Duodenal mucosa (tissue), 2 donors: ENCODE measurements at regions not wholly inside any gene's neighbourhood (a gene's known extent, or its start where the extent isn't known, plus 50 kb on each side); places are given as distances from the start of the nearest gene placed in this dataset.

Experiments used
- H3K27ac ChIP-seq: one replicate; pipeline ENCODE4 v1.7.0; 2013; ENCODE audit warnings: low read depth, low read length
- H3K27me3 ChIP-seq, 2 donors: one replicate each; pipeline ENCODE4 v1.7.0; 2013; ENCODE audit warnings: low read length in 2 of 2, control low read depth in 1 of 2; ENCODE audit not compliant: insufficient read depth in 2 of 2, control insufficient read depth in 1 of 2
- H3K36me3 ChIP-seq, 2 donors: one replicate each; pipeline ENCODE4 v1.7.0; 2013; ENCODE audit warnings: low read length in 2 of 2, control low read depth in 1 of 2; ENCODE audit not compliant: insufficient read depth in 2 of 2, control insufficient read depth in 1 of 2
- H3K4me1 ChIP-seq, 2 donors: one replicate each; pipeline ENCODE4 v1.7.0; 2013; ENCODE audit warnings: low read length in 2 of 2, control low read depth in 1 of 2; ENCODE audit not compliant: insufficient read depth in 2 of 2, control insufficient read depth in 1 of 2
- H3K4me3 ChIP-seq, 2 donors: one replicate each; pipeline ENCODE4 v1.7.0; 2013; ENCODE audit warnings: low read length in 2 of 2, low read depth in 1 of 2
- H3K9ac ChIP-seq, 2 donors: one replicate each; pipeline ENCODE4 v1.7.0; 2013; ENCODE audit warnings: low read length in 2 of 2, low read depth in 1 of 2
- H3K9me3 ChIP-seq, 2 donors: one replicate each; pipeline ENCODE4 v1.7.0; 2013; ENCODE audit warnings: low read length in 2 of 2, control low read depth in 1 of 2; ENCODE audit not compliant: control insufficient read depth in 1 of 2

GRCh38 chrX:42597481-42597880 lies 180.5 kb downstream of the PPP1R2C start:
- Histone ChIP-seq H3K27me3 (no peaks in the 10 kb centered on the region), H3K4me1 (no peaks in the 10 kb centered on the region), H3K9me3 (no peaks in the 10 kb centered on the region), H3K27ac (no peak overlapping the region), H3K9ac (no peak overlapping the region), H3K4me3 (no peak overlapping the region), H3K36me3 (no peaks in the 10 kb centered on the region)

GRCh38 chrX:42585842-42586621 lies 191.9 kb downstream of the PPP1R2C start:
- Histone ChIP-seq H3K27ac (no peak overlapping the region), H3K27me3 (no peaks in the 10 kb centered on the region), H3K36me3 (no peaks in the 10 kb centered on the region), H3K9ac (no peak overlapping the region), H3K4me1 (no peaks in the 10 kb centered on the region), H3K4me3 (no peak overlapping the region), H3K9me3 (no peaks in the 10 kb centered on the region)

GRCh38 chrX:42577936-42578470 lies 200.0 kb downstream of the PPP1R2C start:
- Histone ChIP-seq H3K4me3 (no peak overlapping the region), H3K4me1 (no peaks in the 10 kb centered on the region), H3K36me3 (no peaks in the 10 kb centered on the region), H3K9me3 (no peaks in the 10 kb centered on the region), H3K9ac (no peak overlapping the region), H3K27ac (no peak overlapping the region), H3K27me3 (no peaks in the 10 kb centered on the region)

- H3K9me3 ChIP-seq: no peaks in the 10 kb centered on the region
- no peaks in the 10 kb centered on the region for H3K27me3 ChIP-seq
- no peak overlapping the region for H3K27ac ChIP-seq
- H3K4me3 ChIP-seq: no peak overlapping the region
- H3K36me3 ChIP-seq: no peaks in the 10 kb centered on the region
- no peaks in the 10 kb centered on the region for H3K4me1 ChIP-seq
- no peak overlapping the region for H3K9ac ChIP-seq
Observed at GRCh38 chrX:42567268-42567667, 210.7 kb downstream of the PPP1R2C start.

- H3K4me3 ChIP-seq: no peak overlapping the region
- H3K9ac ChIP-seq: no peak overlapping the region
- H3K27me3 ChIP-seq: no peaks in the 10 kb centered on the region
- H3K9me3 ChIP-seq: no peaks in the 10 kb centered on the region
- H3K4me1 ChIP-seq: no peaks in the 10 kb centered on the region
- H3K27ac ChIP-seq: no peak overlapping the region
- H3K36me3 ChIP-seq: no peaks in the 10 kb centered on the region
Observed at GRCh38 chrX:42565739-42566138, 212.2 kb downstream of the PPP1R2C start.

- no peak overlapping the region for H3K27ac ChIP-seq
- no peak overlapping the region for H3K4me3 ChIP-seq
- no peaks in the 10 kb centered on the region for H3K27me3 ChIP-seq
- H3K9me3 ChIP-seq: no peaks in the 10 kb centered on the region
- no peak overlapping the region for H3K9ac ChIP-seq
- no peaks in the 10 kb centered on the region for H3K4me1 ChIP-seq
- no peaks in the 10 kb centered on the region for H3K36me3 ChIP-seq
Observed at GRCh38 chrX:42546800-42547199, 231.2 kb downstream of the PPP1R2C start.

- no peak overlapping the region for H3K4me3 ChIP-seq
- no peaks in the 10 kb centered on the region for H3K4me1 ChIP-seq
- no peaks in the 10 kb centered on the region for H3K9me3 ChIP-seq
- no peaks in the 10 kb centered on the region for H3K36me3 ChIP-seq
- H3K27me3 ChIP-seq: no peaks in the 10 kb centered on the region
- no peak overlapping the region for H3K27ac ChIP-seq
- H3K9ac ChIP-seq: no peak overlapping the region
Observed at GRCh38 chrX:42544883-42545282, 233.1 kb downstream of the PPP1R2C start.

- no peak overlapping the region for H3K4me3 ChIP-seq
- H3K36me3 ChIP-seq: no peaks in the 10 kb centered on the region
- no peaks in the 10 kb centered on the region for H3K9me3 ChIP-seq
- H3K27ac ChIP-seq: no peak overlapping the region
- H3K27me3 ChIP-seq: no peaks in the 10 kb centered on the region
- no peak overlapping the region for H3K9ac ChIP-seq
- no peaks in the 10 kb centered on the region for H3K4me1 ChIP-seq
Observed at GRCh38 chrX:42541554-42541953, 236.4 kb downstream of the PPP1R2C start.

GRCh38 chrX:42540146-42540545 lies 237.8 kb downstream of the PPP1R2C start:
- Histone ChIP-seq H3K36me3 (no peaks in the 10 kb centered on the region), H3K4me1 (no peaks in the 10 kb centered on the region), H3K9ac (no peak overlapping the region), H3K4me3 (no peak overlapping the region), H3K9me3 (no peaks in the 10 kb centered on the region), H3K27ac (no peak overlapping the region), H3K27me3 (no peaks in the 10 kb centered on the region)

- Histone ChIP-seq H3K9me3 (no peaks in the 10 kb centered on the region), H3K4me3 (peak overlapping the region in 1 of 2 donors; percentile 10), H3K27ac (no peak overlapping the region), H3K27me3 (no peaks in the 10 kb centered on the region), H3K4me1 (no peaks in the 10 kb centered on the region), H3K9ac (no peak overlapping the region), H3K36me3 (no peaks in the 10 kb centered on the region)
Observed at GRCh38 chrX:42538405-42538804, 239.6 kb downstream of the PPP1R2C start.
